ENCODE measurements at regions not wholly inside any gene's neighbourhood (a gene's known extent, or its start where the extent isn't known, plus 50 kb on each side); places are given as distances from the start of the nearest gene placed in this dataset.

DNA sequence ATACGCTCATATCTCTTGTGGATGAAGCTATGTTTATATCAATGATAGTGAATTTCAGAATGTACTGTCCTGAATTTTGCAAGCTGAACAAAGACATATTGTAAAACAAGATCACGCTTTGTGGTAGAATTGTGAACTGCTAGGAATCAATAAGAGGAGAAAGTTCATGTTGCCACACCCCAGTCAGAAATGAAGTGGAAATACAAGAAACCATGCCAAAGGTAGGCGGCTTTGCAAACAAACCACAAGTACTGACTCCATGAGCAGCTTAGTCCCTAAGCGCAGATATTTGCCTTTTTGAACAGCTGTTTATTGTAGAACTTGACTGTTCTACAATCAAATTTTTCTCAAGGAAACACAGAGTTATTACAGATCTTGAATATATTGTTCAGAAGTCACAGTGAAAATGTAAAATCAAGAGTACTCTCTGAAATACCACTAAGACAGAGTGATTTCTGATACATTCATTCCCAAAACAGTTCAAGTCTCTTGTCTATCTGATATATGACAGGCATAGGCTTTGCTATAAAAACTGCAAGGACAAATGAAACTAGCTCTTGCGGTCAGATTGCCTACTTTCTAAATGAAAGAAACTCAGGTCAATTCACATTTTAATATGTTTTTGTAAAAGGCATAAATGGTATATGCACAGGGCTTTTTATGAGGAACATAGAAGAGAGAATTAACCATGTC, 120.9 kb upstream of the CDH19 start:
- WGBS (ENCODE audit: low lambda C conversion rate, missing lambda C conversion rate): 59% methylated on average over 5 of the region's 5 CpGs
- Histone ChIP-seq H3K79me2 (no peaks in the 10 kb centered on the region), H3K4me2 (peak overlapping the region; percentile 4), H3K4me1 (ENCODE audit: insufficient read depth) (peaks cover 7% of the 10 kb centered on the region), H3K9me3 (ENCODE audit: low read depth) (no peaks in the 10 kb centered on the region), H3K27me3 (no peaks in the 10 kb centered on the region), H3K27ac (peak overlapping the region; percentile 48), H3K4me3 (no peak overlapping the region), H3K9me2 (replicated peaks; ENCODE audit: insufficient read depth) (no peaks in the 10 kb centered on the region), H2AFZ (peak overlapping the region; percentile 5), H3K36me3 (replicated peaks; ENCODE audit: insufficient read depth, low read depth) (no peaks in the 10 kb centered on the region), H4K20me1 (ENCODE audit: insufficient read depth, poor library complexity, severe bottlenecking) (no peaks in the 10 kb centered on the region)
- peak; percentile 60 for DNase-seq (ENCODE audit: low spot score)
- no peak for TF ChIP-seq EZH2phosphoT487 (IDR thresholded peaks at IDR 0.05; ENCODE audit: low read depth, severe bottlenecking, unreplicated experiment)
- TF ChIP-seq, protein P1, sequence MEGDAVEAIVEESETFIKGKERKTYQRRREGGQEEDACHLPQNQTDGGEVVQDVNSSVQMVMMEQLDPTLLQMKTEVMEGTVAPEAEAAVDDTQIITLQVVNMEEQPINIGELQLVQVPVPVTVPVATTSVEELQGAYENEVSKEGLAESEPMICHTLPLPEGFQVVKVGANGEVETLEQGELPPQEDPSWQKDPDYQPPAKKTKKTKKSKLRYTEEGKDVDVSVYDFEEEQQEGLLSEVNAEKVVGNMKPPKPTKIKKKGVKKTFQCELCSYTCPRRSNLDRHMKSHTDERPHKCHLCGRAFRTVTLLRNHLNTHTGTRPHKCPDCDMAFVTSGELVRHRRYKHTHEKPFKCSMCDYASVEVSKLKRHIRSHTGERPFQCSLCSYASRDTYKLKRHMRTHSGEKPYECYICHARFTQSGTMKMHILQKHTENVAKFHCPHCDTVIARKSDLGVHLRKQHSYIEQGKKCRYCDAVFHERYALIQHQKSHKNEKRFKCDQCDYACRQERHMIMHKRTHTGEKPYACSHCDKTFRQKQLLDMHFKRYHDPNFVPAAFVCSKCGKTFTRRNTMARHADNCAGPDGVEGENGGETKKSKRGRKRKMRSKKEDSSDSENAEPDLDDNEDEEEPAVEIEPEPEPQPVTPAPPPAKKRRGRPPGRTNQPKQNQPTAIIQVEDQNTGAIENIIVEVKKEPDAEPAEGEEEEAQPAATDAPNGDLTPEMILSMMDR (IDR thresholded peaks at IDR 0.05; ENCODE audit: poor library complexity): no peak
- TF ChIP-seq EZH2 (IDR thresholded peaks at IDR 0.05; ENCODE audit: borderline replicate concordance): no peak

DNA sequence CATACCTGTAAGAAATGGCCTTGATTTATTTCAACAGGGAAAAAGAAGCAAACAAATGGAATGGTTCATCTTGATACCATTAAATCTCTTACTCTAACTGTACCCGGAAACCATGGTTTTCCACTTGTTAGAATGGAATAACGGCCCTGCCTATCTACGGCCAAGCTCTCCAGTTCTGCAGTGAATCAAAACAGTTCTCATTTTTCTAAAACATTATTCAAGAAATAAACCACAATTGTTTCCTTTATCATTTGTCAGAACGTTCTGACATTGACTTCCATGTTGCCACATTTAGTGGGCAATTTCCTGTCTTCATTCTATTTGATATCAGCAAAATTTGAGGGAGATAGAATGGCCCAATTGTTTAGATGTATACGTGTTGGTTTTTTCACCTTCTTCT, 118.8 kb upstream of the CDH19 start:
- Histone ChIP-seq H3K9me3 (ENCODE audit: low read depth) (no peaks in the 10 kb centered on the region), H3K4me2 (no peak overlapping the region), H3K79me2 (no peaks in the 10 kb centered on the region), H3K4me3 (no peak overlapping the region), H3K27me3 (no peaks in the 10 kb centered on the region), H2AFZ (no peak overlapping the region), H3K27ac (no peak overlapping the region), H3K36me3 (replicated peaks; ENCODE audit: insufficient read depth, low read depth) (no peaks in the 10 kb centered on the region), H3K4me1 (ENCODE audit: insufficient read depth) (peaks cover 7% of the 10 kb centered on the region), H4K20me1 (ENCODE audit: insufficient read depth, poor library complexity, severe bottlenecking) (no peaks in the 10 kb centered on the region), H3K9me2 (replicated peaks; ENCODE audit: insufficient read depth) (no peaks in the 10 kb centered on the region)
- 91% methylated on average over 5 of the region's 5 CpGs for WGBS (ENCODE audit: low lambda C conversion rate, missing lambda C conversion rate)
- TF ChIP-seq, protein P1 (IDR thresholded peaks at IDR 0.05; ENCODE audit: poor library complexity): no peak
- TF ChIP-seq EZH2 (IDR thresholded peaks at IDR 0.05; ENCODE audit: borderline replicate concordance) (no peak), EZH2phosphoT487 (IDR thresholded peaks at IDR 0.05; ENCODE audit: low read depth, severe bottlenecking, unreplicated experiment) (no peak)
- DNase-seq (ENCODE audit: low spot score): no peak

DNA sequence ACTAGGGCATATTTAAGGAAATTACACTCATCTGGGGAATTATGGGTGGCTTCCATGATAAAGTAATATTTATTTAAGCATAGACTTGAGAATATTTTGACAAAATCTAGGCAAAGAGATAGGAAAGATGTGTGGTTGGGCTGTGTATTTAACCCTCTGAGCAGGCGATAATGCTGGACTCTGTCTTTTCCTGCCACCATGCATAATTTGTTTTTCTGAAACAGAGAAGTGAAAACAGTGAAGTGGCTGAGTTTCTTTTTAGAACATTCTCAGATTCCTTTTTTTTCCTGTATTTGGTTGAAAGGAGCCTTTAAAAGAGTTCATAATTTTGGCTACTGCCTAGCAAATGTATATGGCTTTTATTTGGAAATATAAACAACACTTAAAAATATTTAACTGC, 104.8 kb upstream of the CDH19 start:
- H2AFZ ChIP-seq: no peak overlapping the region
- TF ChIP-seq, protein P1 (IDR thresholded peaks at IDR 0.05; ENCODE audit: poor library complexity): no peak
- no peak for TF ChIP-seq EZH2 (IDR thresholded peaks at IDR 0.05; ENCODE audit: borderline replicate concordance)
- no peak for TF ChIP-seq EZH2phosphoT487 (IDR thresholded peaks at IDR 0.05; ENCODE audit: low read depth, severe bottlenecking, unreplicated experiment)
- H3K79me2 ChIP-seq: no peaks in the 10 kb centered on the region
- no peak for DNase-seq (ENCODE audit: low spot score)
- H3K27ac ChIP-seq: no peak overlapping the region
- H3K36me3 ChIP-seq (replicated peaks; ENCODE audit: insufficient read depth, low read depth): no peaks in the 10 kb centered on the region
- no peaks in the 10 kb centered on the region for H3K27me3 ChIP-seq
- no peaks in the 10 kb centered on the region for H3K9me2 ChIP-seq (replicated peaks; ENCODE audit: insufficient read depth)
- no peak overlapping the region for H3K4me2 ChIP-seq
- H3K4me1 ChIP-seq (ENCODE audit: insufficient read depth): no peaks in the 10 kb centered on the region
- H3K9me3 ChIP-seq (ENCODE audit: low read depth): no peaks in the 10 kb centered on the region
- 94% methylated on average over 1 of the region's 1 CpG for WGBS (ENCODE audit: low lambda C conversion rate, missing lambda C conversion rate)
- H4K20me1 ChIP-seq (ENCODE audit: insufficient read depth, poor library complexity, severe bottlenecking): no peaks in the 10 kb centered on the region
- no peak overlapping the region for H3K4me3 ChIP-seq

Data from hepatocyte (in vitro differentiated cells).